ENCODE measurements at regions not wholly inside any gene's neighbourhood (a gene's known extent, or its start where the extent isn't known, plus 50 kb on each side); places are given as distances from the start of the nearest gene placed in this dataset.

DNA sequence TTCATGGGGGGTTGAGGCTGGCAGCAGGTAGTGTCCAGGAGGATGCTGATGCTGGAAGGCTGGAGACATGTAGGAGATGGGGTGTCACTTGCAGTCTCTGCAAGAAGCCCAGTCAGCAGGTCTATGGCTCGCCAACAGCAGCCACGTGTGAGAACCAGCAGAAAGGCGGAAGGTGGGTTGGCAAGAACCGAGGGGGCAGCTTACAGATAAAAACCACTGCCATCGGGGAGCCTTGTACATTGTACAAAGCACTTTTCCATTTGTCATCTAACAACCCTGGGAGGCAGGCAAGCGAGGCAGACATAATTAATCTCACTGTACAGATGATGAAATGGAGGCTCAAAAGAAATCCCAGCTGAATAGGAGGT is 167.2 kb downstream of the KCNA5 start:
- TF ChIP-seq, protein P1, sequence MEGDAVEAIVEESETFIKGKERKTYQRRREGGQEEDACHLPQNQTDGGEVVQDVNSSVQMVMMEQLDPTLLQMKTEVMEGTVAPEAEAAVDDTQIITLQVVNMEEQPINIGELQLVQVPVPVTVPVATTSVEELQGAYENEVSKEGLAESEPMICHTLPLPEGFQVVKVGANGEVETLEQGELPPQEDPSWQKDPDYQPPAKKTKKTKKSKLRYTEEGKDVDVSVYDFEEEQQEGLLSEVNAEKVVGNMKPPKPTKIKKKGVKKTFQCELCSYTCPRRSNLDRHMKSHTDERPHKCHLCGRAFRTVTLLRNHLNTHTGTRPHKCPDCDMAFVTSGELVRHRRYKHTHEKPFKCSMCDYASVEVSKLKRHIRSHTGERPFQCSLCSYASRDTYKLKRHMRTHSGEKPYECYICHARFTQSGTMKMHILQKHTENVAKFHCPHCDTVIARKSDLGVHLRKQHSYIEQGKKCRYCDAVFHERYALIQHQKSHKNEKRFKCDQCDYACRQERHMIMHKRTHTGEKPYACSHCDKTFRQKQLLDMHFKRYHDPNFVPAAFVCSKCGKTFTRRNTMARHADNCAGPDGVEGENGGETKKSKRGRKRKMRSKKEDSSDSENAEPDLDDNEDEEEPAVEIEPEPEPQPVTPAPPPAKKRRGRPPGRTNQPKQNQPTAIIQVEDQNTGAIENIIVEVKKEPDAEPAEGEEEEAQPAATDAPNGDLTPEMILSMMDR (IDR thresholded peaks at IDR 0.05) = no peak
- TF ChIP-seq EZH2 (IDR thresholded peaks at IDR 0.05) = no peak
- TF ChIP-seq EZH2phosphoT487 (IDR thresholded peaks at IDR 0.05) = no peak
